Liver (tissue), 8 donors: ENCODE measurements at regions not wholly inside any gene's neighbourhood (a gene's known extent, or its start where the extent isn't known, plus 50 kb on each side); places are given as distances from the start of the nearest gene placed in this dataset.

Source experiments
- DNase-seq: peaks from one replicate; pipeline ENCODE4 v3.0.0-alpha.2; 2017; ENCODE audit warnings: low spot score
- H3K27ac ChIP-seq, 2 donors: one replicate each; pipeline ENCODE4 v1.7.0; 2013; ENCODE audit warnings: inconsistent platforms in 2 of 2, low read length in 2 of 2, control low read depth in 1 of 2, low read depth in 1 of 2, mild to moderate bottlenecking in 1 of 2
- H3K27me3 ChIP-seq, 4 donors: one replicate each; pipeline versions ENCODE4 v1.6.1 to v1.7.0; 2013; ENCODE audit warnings: low read length in 3 of 4, inconsistent platforms in 1 of 4, mild to moderate bottlenecking in 1 of 4, moderate library complexity in 1 of 4; ENCODE audit not compliant: control insufficient read depth in 4 of 4, insufficient read depth in 4 of 4
- H3K36me3 ChIP-seq, 4 donors: one replicate each; pipeline versions ENCODE4 v1.6.1 to v1.7.0; 2013; ENCODE audit warnings: low read length in 3 of 4, mild to moderate bottlenecking in 3 of 4, low read depth in 1 of 4, moderate library complexity in 1 of 4; ENCODE audit not compliant: control insufficient read depth in 4 of 4, insufficient read depth in 3 of 4
- H3K4me1 ChIP-seq, 4 donors: one replicate each; pipeline versions ENCODE4 v1.6.1 to v1.7.0; 2013; ENCODE audit warnings: low read length in 3 of 4, mild to moderate bottlenecking in 3 of 4, moderate library complexity in 1 of 4; ENCODE audit not compliant: control insufficient read depth in 4 of 4, insufficient read depth in 4 of 4
- H3K4me3 ChIP-seq, 3 donors: one replicate each; pipeline versions ENCODE4 v1.6.1 to v1.7.0; 2013; ENCODE audit warnings: low read length in 3 of 3, control low read depth in 1 of 3, low read depth in 1 of 3, mild to moderate bottlenecking in 1 of 3
- H3K9ac ChIP-seq, 2 donors: one replicate each; pipeline ENCODE4 v1.7.0; 2013; ENCODE audit warnings: low read length in 2 of 2, mild to moderate bottlenecking in 2 of 2, moderate library complexity in 2 of 2, control low read depth in 1 of 2, low read depth in 1 of 2
- H3K9me3 ChIP-seq, 4 donors: one replicate each; pipeline versions ENCODE4 v1.6.1 to v1.7.0; 2013; ENCODE audit warnings: low read length in 3 of 4; ENCODE audit not compliant: control insufficient read depth in 4 of 4
- EGR1 ChIP-seq, 2 donors: IDR thresholded peaks; 2 replicates each; pipeline ENCODE4 v1.6.1; 2016 to 2018; ENCODE audit warnings: antibody characterized with exemption in 2 of 2, low read depth in 2 of 2
- FOXA1 ChIP-seq: IDR thresholded peaks from 2 replicates; pipeline ENCODE4 v1.6.1; 2016; ENCODE audit warnings: antibody characterized with exemption
- FOXA2 ChIP-seq: IDR thresholded peaks from 2 replicates; pipeline ENCODE4 v1.6.1; 2016; ENCODE audit warnings: antibody characterized with exemption
- GABPA ChIP-seq, 2 donors: IDR thresholded peaks in 1 of 2; conservative IDR thresholded peaks in 1 of 2; 2 replicates each; pipeline ENCODE4 v1.6.1; 2016; ENCODE audit warnings: antibody characterized with exemption in 2 of 2, mild to moderate bottlenecking in 1 of 2, moderate library complexity in 1 of 2
- HNF4A ChIP-seq, 2 donors: conservative IDR thresholded peaks; 2 replicates each; pipeline ENCODE4 v1.6.1; 2016; ENCODE audit warnings: antibody characterized with exemption in 2 of 2, mild to moderate bottlenecking in 2 of 2
- HNF4G ChIP-seq: IDR thresholded peaks from 2 replicates; pipeline ENCODE4 v1.6.1; 2016; ENCODE audit warnings: antibody characterized with exemption
- JUND ChIP-seq, 2 donors: IDR thresholded peaks; 2 replicates each; pipeline ENCODE4 v1.6.1; 2016; ENCODE audit warnings: antibody characterized with exemption in 2 of 2
- NR2F2 ChIP-seq: IDR thresholded peaks from 2 replicates; pipeline ENCODE4 v1.6.1; 2016; ENCODE audit warnings: antibody characterized with exemption
- RAD21 ChIP-seq, 2 donors: IDR thresholded peaks; 2 replicates each; pipeline ENCODE4 v1.6.1; 2016; ENCODE audit warnings: antibody characterized with exemption in 2 of 2, mild to moderate bottlenecking in 2 of 2
- REST ChIP-seq: IDR thresholded peaks from 2 replicates; pipeline ENCODE4 v1.6.1; 2016; ENCODE audit warnings: antibody characterized with exemption, mild to moderate bottlenecking
- RXRA ChIP-seq, 2 donors: IDR thresholded peaks; 2 replicates each; pipeline ENCODE4 v1.6.1; 2017 to 2018; ENCODE audit warnings: antibody characterized with exemption in 2 of 2, mild to moderate bottlenecking in 1 of 2
- SP1 ChIP-seq: IDR thresholded peaks from 2 replicates; pipeline ENCODE4 v1.6.1; 2018; ENCODE audit warnings: antibody characterized with exemption, mild to moderate bottlenecking
- TAF1 ChIP-seq: conservative IDR thresholded peaks from 2 replicates; pipeline ENCODE4 v1.6.1; 2016; ENCODE audit warnings: antibody characterized with exemption, mild to moderate bottlenecking
- YY1 ChIP-seq: IDR thresholded peaks from 2 replicates; pipeline ENCODE4 v1.6.1; 2016; ENCODE audit warnings: antibody characterized with exemption, mild to moderate bottlenecking
- WGBS: extraction: QIAGEN DNeasy Blood & Tissue Kit; methylation state at CpG from one replicate; pipeline ENCODE4 v1.1.7; 2013; 5-methylcytosine and 5-hydroxymethylcytosine counted together
- TF ChIP-seq, protein P1 (sequence below): IDR thresholded peaks from 2 replicates; pipeline ENCODE4 v1.6.1; 2016; ENCODE audit warnings: antibody characterized with exemption
- TF ChIP-seq, protein P2 (sequence below): fragments of 150-350 bp; IDR thresholded peaks from 2 replicates; pipeline ENCODE4 v1.5.1; 2017; ENCODE audit warnings: improper control_type of control experiment, low read depth, low read length; ENCODE audit not compliant: missing input control
- TF ChIP-seq, protein P3 (sequence below): IDR thresholded peaks from 2 replicates; pipeline ENCODE4 v1.6.1; 2016; ENCODE audit warnings: antibody characterized with exemption
- TF ChIP-seq, protein P4 (sequence below): IDR thresholded peaks from 2 replicates; pipeline ENCODE4 v1.6.1; 2016; ENCODE audit warnings: antibody characterized with exemption
- donor health status: healthy.
- donor health status: healthy.
- donor health status: healthy.
- donor health status: healthy.
- donor health status: healthy.

- no peak overlapping the region for H3K27ac ChIP-seq
- no peaks in the 10 kb centered on the region for H3K36me3 ChIP-seq
- no peak overlapping the region for H3K9ac ChIP-seq
- no peak overlapping the region for H3K4me3 ChIP-seq
- TF ChIP-seq HNF4G, result no peak
- no peak for TF ChIP-seq TAF1
- no peak for TF ChIP-seq FOXA1
- TF ChIP-seq GABPA (IDR thresholded peaks at IDR 0.05 in 1 of 2, conservative IDR thresholded peaks at IDR 0.05 in 1 of 2), result no peak
- TF ChIP-seq, protein P1, sequence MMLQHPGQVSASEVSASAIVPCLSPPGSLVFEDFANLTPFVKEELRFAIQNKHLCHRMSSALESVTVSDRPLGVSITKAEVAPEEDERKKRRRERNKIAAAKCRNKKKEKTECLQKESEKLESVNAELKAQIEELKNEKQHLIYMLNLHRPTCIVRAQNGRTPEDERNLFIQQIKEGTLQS, result no peak
- no peak for TF ChIP-seq JUND (IDR thresholded peaks at IDR 0.05)
- no peak for TF ChIP-seq RXRA (IDR thresholded peaks at IDR 0.05)
- no peak for TF ChIP-seq SP1
- TF ChIP-seq NR2F2, result no peak
- TF ChIP-seq, protein P2, sequence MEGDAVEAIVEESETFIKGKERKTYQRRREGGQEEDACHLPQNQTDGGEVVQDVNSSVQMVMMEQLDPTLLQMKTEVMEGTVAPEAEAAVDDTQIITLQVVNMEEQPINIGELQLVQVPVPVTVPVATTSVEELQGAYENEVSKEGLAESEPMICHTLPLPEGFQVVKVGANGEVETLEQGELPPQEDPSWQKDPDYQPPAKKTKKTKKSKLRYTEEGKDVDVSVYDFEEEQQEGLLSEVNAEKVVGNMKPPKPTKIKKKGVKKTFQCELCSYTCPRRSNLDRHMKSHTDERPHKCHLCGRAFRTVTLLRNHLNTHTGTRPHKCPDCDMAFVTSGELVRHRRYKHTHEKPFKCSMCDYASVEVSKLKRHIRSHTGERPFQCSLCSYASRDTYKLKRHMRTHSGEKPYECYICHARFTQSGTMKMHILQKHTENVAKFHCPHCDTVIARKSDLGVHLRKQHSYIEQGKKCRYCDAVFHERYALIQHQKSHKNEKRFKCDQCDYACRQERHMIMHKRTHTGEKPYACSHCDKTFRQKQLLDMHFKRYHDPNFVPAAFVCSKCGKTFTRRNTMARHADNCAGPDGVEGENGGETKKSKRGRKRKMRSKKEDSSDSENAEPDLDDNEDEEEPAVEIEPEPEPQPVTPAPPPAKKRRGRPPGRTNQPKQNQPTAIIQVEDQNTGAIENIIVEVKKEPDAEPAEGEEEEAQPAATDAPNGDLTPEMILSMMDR, result no peak
- TF ChIP-seq EGR1 (IDR thresholded peaks at IDR 0.05; ENCODE audit: low read depth in 2 of 2), result no peak
- TF ChIP-seq, protein P3, sequence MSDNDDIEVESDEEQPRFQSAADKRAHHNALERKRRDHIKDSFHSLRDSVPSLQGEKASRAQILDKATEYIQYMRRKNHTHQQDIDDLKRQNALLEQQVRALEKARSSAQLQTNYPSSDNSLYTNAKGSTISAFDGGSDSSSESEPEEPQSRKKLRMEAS, result no peak
- TF ChIP-seq RAD21 (IDR thresholded peaks at IDR 0.05), result no peak
- TF ChIP-seq, protein P4, sequence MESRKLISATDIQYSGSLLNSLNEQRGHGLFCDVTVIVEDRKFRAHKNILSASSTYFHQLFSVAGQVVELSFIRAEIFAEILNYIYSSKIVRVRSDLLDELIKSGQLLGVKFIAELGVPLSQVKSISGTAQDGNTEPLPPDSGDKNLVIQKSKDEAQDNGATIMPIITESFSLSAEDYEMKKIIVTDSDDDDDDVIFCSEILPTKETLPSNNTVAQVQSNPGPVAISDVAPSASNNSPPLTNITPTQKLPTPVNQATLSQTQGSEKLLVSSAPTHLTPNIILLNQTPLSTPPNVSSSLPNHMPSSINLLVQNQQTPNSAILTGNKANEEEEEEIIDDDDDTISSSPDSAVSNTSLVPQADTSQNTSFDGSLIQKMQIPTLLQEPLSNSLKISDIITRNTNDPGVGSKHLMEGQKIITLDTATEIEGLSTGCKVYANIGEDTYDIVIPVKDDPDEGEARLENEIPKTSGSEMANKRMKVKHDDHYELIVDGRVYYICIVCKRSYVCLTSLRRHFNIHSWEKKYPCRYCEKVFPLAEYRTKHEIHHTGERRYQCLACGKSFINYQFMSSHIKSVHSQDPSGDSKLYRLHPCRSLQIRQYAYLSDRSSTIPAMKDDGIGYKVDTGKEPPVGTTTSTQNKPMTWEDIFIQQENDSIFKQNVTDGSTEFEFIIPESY, result no peak
- TF ChIP-seq REST, result no peak
- no peak for TF ChIP-seq YY1
- TF ChIP-seq HNF4A (conservative IDR thresholded peaks at IDR 0.05), result no peak
- no peak for TF ChIP-seq FOXA2
- no peak for DNase-seq
- no peaks in the 10 kb centered on the region for H3K9me3 ChIP-seq
- H3K27me3 ChIP-seq, result peaks cover 0 to 4% (median 0%) of the 10 kb centered on the region in 4 donors
- no peaks in the 10 kb centered on the region for H3K4me1 ChIP-seq
- 72% methylated on average over 3 of the region's 3 CpGs for WGBS
These were observed 711.0 kb downstream of the AACS start for GRCh38 chr12:125776212-125776611.
